RWPE2 (cell line): ENCODE measurements at regions not wholly inside any gene's neighbourhood (a gene's known extent, or its start where the extent isn't known, plus 50 kb on each side); places are given as distances from the start of the nearest gene placed in this dataset.

Source experiments
- ATAC-seq: fragments of 200-7000 bp; cut with Tn5 transposase; 3 replicates; pipeline ENCODE4 v1.9.1; 2021; ENCODE audit warnings: low read depth
- DNase-seq: peaks from one replicate; pipeline ENCODE4 v3.0.0-alpha.2; 2020; ENCODE audit warnings: low spot score
- H3K27ac ChIP-seq: fragments of 450-650 bp; 2 replicates; pipeline ENCODE4 v1.5.1; 2017; ENCODE audit warnings: mild to moderate bottlenecking; ENCODE audit not compliant: poor library complexity, severe bottlenecking
- H3K27me3 ChIP-seq: fragments of 250-450 bp; sonication (Bioruptor Pico); 2 replicates; pipeline ENCODE4 v1.5.1; 2021; ENCODE audit warnings: mild to moderate bottlenecking, moderate library complexity; ENCODE audit not compliant: insufficient read depth, poor library complexity, severe bottlenecking
- H3K36me3 ChIP-seq: fragments of 250-450 bp; sonication (Bioruptor Pico); 2 replicates; pipeline ENCODE4 v1.5.1; 2020; ENCODE audit warnings: low read depth, mild to moderate bottlenecking, moderate library complexity
- H3K4me1 ChIP-seq: fragments of 250-450 bp; sonication (Bioruptor Pico); 2 replicates; pipeline ENCODE4 v1.5.1; 2021; ENCODE audit warnings: mild to moderate bottlenecking, moderate library complexity; ENCODE audit not compliant: insufficient read depth, poor library complexity, severe bottlenecking
- H3K4me3 ChIP-seq: fragments of 250-450 bp; sonication (Bioruptor Pico); 2 replicates; pipeline ENCODE4 v1.5.1; 2021; ENCODE audit warnings: mild to moderate bottlenecking, moderate library complexity; ENCODE audit not compliant: severe bottlenecking
- H3K9me3 ChIP-seq: fragments of 250-450 bp; sonication (Bioruptor Pico); 2 replicates; pipeline ENCODE4 v1.5.1; 2021; ENCODE audit warnings: mild to moderate bottlenecking, moderate library complexity; ENCODE audit not compliant: severe bottlenecking
- TF ChIP-seq, protein P1 (sequence below): fragments of 450-650 bp; IDR thresholded peaks from one replicate; pipeline ENCODE4 v1.5.1; 2017; ENCODE audit warnings: mild to moderate bottlenecking, moderate library complexity; ENCODE audit not compliant: poor library complexity, severe bottlenecking

DNA sequence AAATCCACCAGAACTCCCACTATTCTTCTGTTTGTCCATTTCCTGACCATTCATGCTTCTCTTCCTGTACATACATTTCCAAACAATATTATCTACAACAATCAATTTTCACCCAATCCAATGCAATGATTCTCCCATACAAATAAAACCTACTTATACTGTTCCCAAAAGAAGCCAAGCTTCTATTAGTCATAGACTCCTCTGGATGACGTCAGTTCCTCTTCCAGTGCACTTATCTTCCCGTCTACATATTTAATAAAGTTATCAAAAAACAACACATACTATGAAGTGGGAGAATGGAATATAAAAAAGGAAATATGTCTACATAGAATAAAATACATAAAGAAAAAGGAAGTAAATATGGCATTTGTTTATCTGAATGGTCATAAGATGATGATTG, 165.4 kb downstream of the FOXG1 start:
- no peak for ATAC-seq
- H3K27me3 ChIP-seq, result peaks cover 22% of the 10 kb centered on the region
- no peak for DNase-seq
- no peak overlapping the region for H3K4me3 ChIP-seq
- H3K36me3 ChIP-seq, result no peaks in the 10 kb centered on the region
- H3K4me1 ChIP-seq, result no peaks in the 10 kb centered on the region
- H3K9me3 ChIP-seq, result peaks cover 6% of the 10 kb centered on the region
- TF ChIP-seq, protein P1, sequence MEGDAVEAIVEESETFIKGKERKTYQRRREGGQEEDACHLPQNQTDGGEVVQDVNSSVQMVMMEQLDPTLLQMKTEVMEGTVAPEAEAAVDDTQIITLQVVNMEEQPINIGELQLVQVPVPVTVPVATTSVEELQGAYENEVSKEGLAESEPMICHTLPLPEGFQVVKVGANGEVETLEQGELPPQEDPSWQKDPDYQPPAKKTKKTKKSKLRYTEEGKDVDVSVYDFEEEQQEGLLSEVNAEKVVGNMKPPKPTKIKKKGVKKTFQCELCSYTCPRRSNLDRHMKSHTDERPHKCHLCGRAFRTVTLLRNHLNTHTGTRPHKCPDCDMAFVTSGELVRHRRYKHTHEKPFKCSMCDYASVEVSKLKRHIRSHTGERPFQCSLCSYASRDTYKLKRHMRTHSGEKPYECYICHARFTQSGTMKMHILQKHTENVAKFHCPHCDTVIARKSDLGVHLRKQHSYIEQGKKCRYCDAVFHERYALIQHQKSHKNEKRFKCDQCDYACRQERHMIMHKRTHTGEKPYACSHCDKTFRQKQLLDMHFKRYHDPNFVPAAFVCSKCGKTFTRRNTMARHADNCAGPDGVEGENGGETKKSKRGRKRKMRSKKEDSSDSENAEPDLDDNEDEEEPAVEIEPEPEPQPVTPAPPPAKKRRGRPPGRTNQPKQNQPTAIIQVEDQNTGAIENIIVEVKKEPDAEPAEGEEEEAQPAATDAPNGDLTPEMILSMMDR, result no peak
- H3K27ac ChIP-seq, result no peak overlapping the region

DNA sequence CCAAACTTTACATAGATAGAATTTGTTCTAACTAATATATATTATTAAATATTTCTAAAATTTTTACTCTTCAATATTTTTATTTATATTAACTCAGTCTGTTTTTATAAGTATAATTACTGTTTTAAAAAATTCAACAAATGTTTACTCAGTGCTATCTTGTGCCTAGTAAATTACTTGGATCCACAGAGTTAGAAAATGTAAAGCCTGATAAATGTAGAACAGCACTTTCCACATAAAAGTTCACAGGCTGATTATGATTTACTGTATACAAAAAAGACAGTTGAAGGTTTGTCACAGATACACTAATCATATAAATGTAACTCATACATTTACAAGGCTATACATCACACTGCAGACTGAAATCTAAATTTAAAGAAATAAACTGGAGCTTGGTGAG, 170.0 kb downstream of the FOXG1 start:
- Histone ChIP-seq H3K27ac (no peak overlapping the region), H3K9me3 (peaks cover 6% of the 10 kb centered on the region), H3K36me3 (no peaks in the 10 kb centered on the region), H3K4me1 (no peaks in the 10 kb centered on the region), H3K27me3 (peaks cover 3% of the 10 kb centered on the region), H3K4me3 (no peak overlapping the region)
- no peak for DNase-seq
- TF ChIP-seq, protein P1, result no peak
- no peak for ATAC-seq

DNA sequence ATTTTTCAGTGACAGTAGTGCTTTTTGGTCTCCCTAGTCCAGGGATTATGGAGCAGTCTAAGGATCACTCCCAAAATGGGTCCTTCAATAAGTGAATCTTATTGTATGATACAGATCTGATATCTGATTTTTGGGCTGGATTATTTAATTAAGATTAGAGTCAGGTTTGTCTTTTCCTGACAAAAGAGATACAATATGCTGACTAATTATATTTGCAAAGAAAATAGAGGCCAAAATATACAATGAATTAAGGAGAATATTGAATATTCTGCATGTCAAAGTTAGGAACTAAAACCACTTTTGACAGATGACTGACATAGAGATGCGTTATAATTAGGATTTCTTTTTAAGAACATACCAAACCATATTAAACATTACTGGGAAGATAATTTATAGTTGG, 175.2 kb downstream of the FOXG1 start:
- ATAC-seq, result no peak
- no peak overlapping the region for H3K27ac ChIP-seq
- no peaks in the 10 kb centered on the region for H3K4me1 ChIP-seq
- peaks cover 30% of the 10 kb centered on the region for H3K27me3 ChIP-seq
- H3K36me3 ChIP-seq, result no peaks in the 10 kb centered on the region
- no peak overlapping the region for H3K4me3 ChIP-seq
- H3K9me3 ChIP-seq, result no peaks in the 10 kb centered on the region
- no peak for DNase-seq
- TF ChIP-seq, protein P1, result no peak

DNA sequence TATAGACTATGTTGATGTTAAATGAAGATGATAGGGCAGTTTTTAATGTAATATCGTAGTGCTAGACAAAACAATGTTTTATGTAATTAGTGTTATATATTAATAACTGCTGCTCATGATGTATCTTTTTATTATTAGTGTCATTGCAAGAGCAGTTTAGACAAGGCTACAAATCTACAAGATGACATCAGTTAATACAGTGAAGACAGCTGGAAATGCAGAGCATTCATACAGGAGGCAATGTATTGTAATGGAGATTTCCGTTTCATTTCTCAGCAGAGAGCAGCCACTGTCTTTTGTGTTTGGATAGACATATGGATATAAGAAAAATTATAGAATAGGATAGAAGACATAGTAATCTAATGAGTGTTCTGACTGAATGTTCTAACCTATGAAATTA, 178.0 kb downstream of the FOXG1 start:
- TF ChIP-seq, protein P1, result no peak
- H3K36me3 ChIP-seq, result no peaks in the 10 kb centered on the region
- DNase-seq (no peak), ATAC-seq (no peak)
- H3K4me3 ChIP-seq, result no peak overlapping the region
- H3K27ac ChIP-seq, result no peak overlapping the region
- H3K9me3 ChIP-seq, result no peaks in the 10 kb centered on the region
- no peaks in the 10 kb centered on the region for H3K4me1 ChIP-seq
- H3K27me3 ChIP-seq, result peaks cover 31% of the 10 kb centered on the region

DNA sequence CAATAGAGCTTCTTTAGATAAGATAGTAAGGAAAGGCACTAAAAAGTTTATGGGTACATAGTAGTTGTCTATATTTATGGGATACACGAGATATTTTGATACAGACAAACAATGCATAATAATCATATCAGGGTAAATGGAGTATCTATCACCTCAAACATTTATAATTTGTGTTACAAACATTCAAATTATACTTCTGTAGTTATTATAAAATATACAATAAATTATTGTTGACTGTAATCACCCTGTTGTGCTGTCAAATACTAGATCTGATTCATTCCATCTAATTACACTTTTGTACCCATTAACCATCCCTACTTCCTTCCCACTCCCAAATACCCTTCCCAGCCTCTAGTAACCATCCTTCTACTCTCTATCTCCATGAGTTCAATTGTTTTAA, 179.7 kb downstream of the FOXG1 start:
- ATAC-seq (no peak), DNase-seq (no peak)
- H3K9me3 ChIP-seq, result no peaks in the 10 kb centered on the region
- H3K4me3 ChIP-seq, result no peak overlapping the region
- TF ChIP-seq, protein P1, result no peak
- H3K36me3 ChIP-seq, result no peaks in the 10 kb centered on the region
- H3K27me3 ChIP-seq, result peaks cover 37% of the 10 kb centered on the region
- H3K4me1 ChIP-seq, result no peaks in the 10 kb centered on the region
- no peak overlapping the region for H3K27ac ChIP-seq
